ENCODE measurements at regions not wholly inside any gene's neighbourhood (a gene's known extent, or its start where the extent isn't known, plus 50 kb on each side); places are given as distances from the start of the nearest gene placed in this dataset.

DNA sequence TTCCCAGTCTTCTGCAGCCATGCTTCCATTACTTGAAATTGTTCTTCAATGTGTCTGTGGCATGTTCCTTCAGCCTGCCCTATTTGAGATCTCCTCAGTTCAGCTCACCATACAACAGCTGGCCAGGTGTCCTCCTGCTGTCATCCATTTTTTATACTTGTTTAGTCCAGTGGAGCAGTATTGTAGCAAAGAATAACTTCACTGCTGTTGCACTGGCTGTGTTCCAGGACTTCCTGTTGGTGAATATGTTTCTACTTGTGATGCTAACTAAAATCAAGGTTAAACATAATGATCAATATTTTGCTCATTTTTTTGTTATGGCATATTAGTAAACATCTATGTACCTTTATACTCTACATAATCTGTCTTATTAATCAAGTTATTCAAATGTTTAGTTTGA, 1394.1 kb downstream of the PCDH9 start:
- no peak overlapping the region for H3K4me3 ChIP-seq
- H3K36me3 ChIP-seq, result no peaks in the 10 kb centered on the region
- no peaks in the 10 kb centered on the region for H3K27me3 ChIP-seq
- H3K4me1 ChIP-seq, result no peaks in the 10 kb centered on the region
- no peaks in the 10 kb centered on the region for H3K9me3 ChIP-seq
- DNase-seq, result no peak
- H3K27ac ChIP-seq, result no peak overlapping the region
- intact Hi-C loops (cut with DNase I), result no loop called here
- no peak for TF ChIP-seq POLR2A (IDR thresholded peaks at IDR 0.05)
- TF ChIP-seq, protein P1, sequence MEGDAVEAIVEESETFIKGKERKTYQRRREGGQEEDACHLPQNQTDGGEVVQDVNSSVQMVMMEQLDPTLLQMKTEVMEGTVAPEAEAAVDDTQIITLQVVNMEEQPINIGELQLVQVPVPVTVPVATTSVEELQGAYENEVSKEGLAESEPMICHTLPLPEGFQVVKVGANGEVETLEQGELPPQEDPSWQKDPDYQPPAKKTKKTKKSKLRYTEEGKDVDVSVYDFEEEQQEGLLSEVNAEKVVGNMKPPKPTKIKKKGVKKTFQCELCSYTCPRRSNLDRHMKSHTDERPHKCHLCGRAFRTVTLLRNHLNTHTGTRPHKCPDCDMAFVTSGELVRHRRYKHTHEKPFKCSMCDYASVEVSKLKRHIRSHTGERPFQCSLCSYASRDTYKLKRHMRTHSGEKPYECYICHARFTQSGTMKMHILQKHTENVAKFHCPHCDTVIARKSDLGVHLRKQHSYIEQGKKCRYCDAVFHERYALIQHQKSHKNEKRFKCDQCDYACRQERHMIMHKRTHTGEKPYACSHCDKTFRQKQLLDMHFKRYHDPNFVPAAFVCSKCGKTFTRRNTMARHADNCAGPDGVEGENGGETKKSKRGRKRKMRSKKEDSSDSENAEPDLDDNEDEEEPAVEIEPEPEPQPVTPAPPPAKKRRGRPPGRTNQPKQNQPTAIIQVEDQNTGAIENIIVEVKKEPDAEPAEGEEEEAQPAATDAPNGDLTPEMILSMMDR (IDR thresholded peaks at IDR 0.05), result no peak

DNA sequence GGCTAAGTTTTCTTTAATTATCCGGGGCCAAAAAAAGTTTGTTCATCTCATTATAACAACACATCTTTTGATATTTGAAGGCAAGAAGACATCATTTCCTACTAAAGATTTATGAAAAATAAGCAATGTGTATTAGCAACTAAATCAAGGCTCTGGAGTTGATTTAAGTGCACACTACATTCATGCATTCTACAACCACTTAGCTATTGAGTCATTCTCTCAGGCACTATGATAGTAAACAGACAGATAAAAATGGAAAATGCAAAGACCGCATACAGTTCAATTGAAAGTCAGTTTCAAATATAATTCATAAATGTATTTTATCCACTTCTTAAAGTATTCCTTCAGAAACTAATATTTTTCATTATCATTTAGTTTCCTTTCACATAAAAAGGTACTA, 1395.2 kb downstream of the PCDH9 start:
- Histone ChIP-seq H3K9me3 (no peaks in the 10 kb centered on the region), H3K27me3 (no peaks in the 10 kb centered on the region), H3K36me3 (no peaks in the 10 kb centered on the region), H3K27ac (no peak overlapping the region), H3K4me1 (no peaks in the 10 kb centered on the region), H3K4me3 (no peak overlapping the region)
- TF ChIP-seq POLR2A (IDR thresholded peaks at IDR 0.05), result no peak
- TF ChIP-seq, protein P1 (IDR thresholded peaks at IDR 0.05), result no peak
- no peak for DNase-seq
- intact Hi-C loops (cut with DNase I), result no loop called here
- WGBS, 2 donors, result 44 to 47% methylated on average over 2 of the region's 2 CpGs

DNA sequence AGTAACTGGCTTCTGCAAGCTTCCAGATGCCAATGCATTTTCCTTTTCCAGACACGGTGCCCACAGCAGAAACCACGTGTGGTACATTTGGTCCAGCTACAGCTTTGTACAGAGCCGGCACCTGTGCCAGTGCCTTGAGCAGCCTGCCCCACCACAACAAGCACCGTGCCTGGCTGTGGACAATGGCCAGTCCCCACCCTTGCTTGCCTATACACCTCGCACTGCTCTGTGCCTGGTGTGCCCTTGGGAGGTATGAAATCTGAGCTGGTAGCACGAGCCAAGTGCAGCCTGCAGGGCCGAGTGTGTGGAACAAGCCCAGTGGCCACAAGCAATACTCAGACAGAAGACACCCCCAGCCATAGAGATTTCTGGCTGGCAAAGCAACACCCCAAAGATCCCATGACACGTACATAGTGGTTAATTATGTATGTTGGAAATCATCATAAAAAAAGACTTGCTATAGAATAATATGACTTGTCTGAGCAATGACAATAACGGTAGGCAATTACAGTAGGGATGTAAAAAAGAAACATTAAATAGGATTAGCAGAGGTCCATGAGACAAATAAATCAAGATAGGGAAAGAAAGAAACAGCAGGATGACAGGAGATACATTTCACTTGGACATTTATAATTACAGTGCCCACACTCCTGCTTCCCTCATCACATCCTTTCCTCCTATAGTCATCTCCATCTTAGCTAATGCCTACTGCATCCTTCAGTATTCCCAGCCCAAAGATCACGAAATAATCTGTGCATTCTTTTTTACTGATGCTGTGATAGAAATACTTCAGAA, 1399.5 kb downstream of the PCDH9 start:
- intact Hi-C loops (cut with DNase I), result no loop called here
- Histone ChIP-seq H3K36me3 (no peaks in the 10 kb centered on the region), H3K4me1 (no peaks in the 10 kb centered on the region), H3K4me3 (no peak overlapping the region), H3K9me3 (peaks cover 0 to 6% (median 0%) of the 10 kb centered on the region in 3 donors), H3K27me3 (no peaks in the 10 kb centered on the region), H3K27ac (no peak overlapping the region)
- no peak for DNase-seq
- TF ChIP-seq POLR2A (IDR thresholded peaks at IDR 0.05), result no peak
- TF ChIP-seq, protein P1 (IDR thresholded peaks at IDR 0.05), result no peak
- 42 to 64% methylated on average over 3 to 9 of the region's 10 CpGs for WGBS, 2 donors

DNA sequence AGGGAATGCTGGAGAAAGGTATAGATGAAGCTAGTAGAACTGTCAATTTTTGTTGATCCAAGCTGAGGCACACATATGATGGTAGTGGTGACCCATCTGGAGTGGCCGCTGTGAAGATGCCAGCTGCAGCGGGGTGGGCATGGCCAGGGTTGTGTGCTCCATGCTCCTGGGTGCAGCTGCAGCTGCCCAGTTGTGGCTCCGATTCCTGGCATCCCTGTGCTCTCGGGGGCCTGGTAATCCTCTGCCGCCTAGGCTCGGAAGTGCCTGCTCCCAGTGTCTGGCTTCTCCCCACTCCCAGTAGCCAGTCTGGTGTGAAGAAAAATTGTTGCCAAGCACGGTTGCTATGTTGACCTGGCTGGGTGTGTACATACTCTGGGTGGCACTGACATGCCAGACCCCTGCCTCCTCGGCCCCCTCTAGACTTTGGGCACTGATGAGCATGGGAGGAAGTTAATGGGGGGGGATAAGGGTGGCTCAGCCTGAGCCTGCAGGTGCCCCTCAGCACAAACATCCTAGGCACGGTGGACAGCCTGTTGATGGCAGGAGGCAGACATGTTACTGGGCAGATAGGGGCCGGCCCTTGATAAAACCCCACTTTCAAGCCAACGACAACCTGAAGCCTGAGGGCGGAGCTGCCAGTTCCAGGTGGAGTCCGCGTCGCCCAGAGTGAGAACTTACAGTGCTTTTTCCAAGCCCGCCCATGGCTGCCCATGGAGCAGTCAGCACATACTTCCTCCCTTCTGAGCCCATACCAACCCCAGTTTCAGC, 1400.7 kb downstream of the PCDH9 start:
- no peaks in the 10 kb centered on the region for H3K4me1 ChIP-seq
- H3K27ac ChIP-seq, result no peak overlapping the region
- 82 to 90% methylated on average over 7 to 10 of the region's 16 CpGs for WGBS, 2 donors
- no peak overlapping the region for H3K4me3 ChIP-seq
- no peak for DNase-seq
- no peak for TF ChIP-seq POLR2A (IDR thresholded peaks at IDR 0.05)
- TF ChIP-seq, protein P1 (IDR thresholded peaks at IDR 0.05), result no peak
- no peaks in the 10 kb centered on the region for H3K36me3 ChIP-seq
- peaks cover 0 to 6% (median 0%) of the 10 kb centered on the region in 3 donors for H3K9me3 ChIP-seq
- intact Hi-C loops (cut with DNase I), result no loop called here
- H3K27me3 ChIP-seq, result no peaks in the 10 kb centered on the region

DNA sequence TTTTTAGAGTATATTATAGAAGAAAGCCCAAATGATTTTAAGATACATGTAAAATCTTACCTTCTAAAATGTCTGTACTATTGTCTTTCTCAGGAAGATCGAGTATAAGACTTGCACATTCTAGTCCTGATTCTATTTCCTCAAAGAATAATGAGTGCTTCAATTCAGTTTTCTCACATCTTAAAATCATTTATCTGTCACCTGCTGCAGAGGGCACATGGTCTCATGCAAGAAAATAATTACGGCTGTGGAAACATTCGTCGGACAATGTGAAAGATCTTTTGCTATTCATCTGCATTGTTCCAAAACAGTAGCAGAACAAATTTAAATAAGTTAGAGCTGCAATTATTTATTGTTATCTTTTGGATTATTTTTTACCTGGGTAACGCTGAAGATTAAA, 1403.5 kb downstream of the PCDH9 start:
- TF ChIP-seq, protein P1 (IDR thresholded peaks at IDR 0.05), result no peak
- no peak for TF ChIP-seq POLR2A (IDR thresholded peaks at IDR 0.05)
- 51 to 60% methylated on average over 5 of the region's 5 CpGs for WGBS, 2 donors

More for the DNA sequence above, 1403.5 kb downstream of the PCDH9 start:
- H3K36me3 ChIP-seq, result no peaks in the 10 kb centered on the region
- H3K27ac ChIP-seq, result no peak overlapping the region
- no peaks in the 10 kb centered on the region for H3K27me3 ChIP-seq
- H3K9me3 ChIP-seq, result peaks cover 0 to 6% (median 0%) of the 10 kb centered on the region in 3 donors
- H3K4me1 ChIP-seq, result no peaks in the 10 kb centered on the region
- intact Hi-C loops (cut with DNase I), result no loop called here
- DNase-seq, result no peak
- no peak overlapping the region for H3K4me3 ChIP-seq
